Iris pigment epithelial cell (primary cell): ENCODE measurements at regions not wholly inside any gene's neighbourhood (a gene's known extent, or its start where the extent isn't known, plus 50 kb on each side); places are given as distances from the start of the nearest gene placed in this dataset.
"Not testable (repeated sequence)": the region's sequence is repeated elsewhere in the genome, so short reads cannot be mapped to it uniquely, and the experiment has no call there.

ENCODE experiments used
- DNase-seq: peaks from one replicate; pipeline ENCODE4 v3.0.0-alpha.2; 2011; ENCODE audit warnings: low read depth

DNA sequence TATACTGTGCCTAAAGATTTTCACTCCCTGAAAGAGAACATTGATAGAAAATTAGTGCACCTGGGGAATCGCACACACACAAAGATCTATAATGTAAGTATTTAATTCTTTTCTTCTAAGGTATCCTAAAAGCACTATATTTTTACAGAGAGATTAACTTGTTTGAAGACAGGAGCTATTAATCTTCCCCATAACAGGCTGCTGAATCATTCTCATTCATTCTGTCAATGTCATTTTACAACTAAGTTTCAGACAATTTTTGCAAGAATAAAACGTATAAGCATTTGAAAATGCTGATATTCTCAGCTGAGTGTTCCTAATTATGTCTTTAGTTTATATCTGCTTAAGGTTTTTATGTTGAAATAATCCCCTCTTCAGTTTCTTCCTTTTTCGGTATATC is 776.7 kb downstream of the NXPH1 start:
- no peak for DNase-seq

DNA sequence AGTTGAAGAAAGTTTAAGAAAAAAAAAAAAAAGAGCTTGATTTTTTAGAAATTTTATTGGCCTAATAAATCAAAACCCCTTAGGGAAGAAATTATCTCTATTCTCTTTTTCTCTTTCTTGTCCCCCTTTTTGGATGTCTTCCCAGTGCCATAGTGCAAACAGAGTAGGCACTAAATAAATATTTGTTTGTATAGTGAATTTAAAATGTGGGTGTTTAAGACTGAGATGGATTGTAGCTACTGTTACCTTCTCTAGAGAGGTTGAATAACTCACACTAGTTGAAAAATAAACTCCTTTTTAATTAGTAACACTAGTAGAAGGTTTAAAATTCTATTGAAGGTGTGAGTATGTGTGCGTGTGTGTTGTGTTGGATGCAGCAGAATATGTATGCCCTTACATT is 783.8 kb downstream of the NXPH1 start:
- DNase-seq, result no peak

DNA sequence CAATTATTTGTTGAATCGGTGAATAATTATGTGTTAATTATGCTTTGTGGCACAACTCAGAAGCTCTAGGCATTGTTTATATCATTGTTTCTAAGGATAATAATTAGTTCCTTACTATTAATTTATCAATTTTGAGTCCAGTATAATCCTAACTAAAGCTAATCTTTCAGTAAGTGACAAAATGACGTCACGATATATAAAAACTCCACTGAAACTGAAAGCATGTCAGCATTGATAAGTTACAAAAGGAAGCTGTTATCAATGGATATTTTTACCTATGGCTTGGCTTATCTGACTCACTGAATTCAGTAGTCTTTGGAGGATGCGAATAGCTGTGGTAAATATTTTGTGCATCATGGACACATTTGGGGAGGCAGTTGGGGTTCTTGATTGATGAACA is 793.1 kb downstream of the NXPH1 start:
- no peak for DNase-seq

DNA sequence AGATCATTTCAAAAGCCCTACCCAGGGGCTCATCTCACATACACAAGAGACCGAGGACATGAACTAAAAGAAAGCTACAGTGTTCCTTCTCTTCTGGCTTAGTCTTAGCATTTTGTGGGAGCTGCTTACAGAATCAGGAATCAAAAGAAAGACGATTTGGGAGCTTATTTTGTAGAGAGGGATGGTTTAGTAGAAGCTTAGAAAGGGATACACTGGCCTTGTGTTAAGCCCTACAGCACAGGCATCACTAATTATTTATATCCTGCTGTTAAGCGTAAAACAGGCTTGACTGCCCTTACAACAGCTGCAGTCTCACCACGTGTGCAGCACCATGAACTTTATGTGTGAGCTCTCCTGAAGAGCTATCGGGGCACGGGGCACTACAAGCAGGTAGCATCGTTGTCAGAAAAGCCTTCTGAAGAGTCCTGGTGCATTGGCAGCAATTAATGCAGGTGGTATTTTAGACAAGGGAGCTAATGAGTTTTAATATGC is 798.3 kb downstream of the NXPH1 start:
- no peak for DNase-seq

DNA sequence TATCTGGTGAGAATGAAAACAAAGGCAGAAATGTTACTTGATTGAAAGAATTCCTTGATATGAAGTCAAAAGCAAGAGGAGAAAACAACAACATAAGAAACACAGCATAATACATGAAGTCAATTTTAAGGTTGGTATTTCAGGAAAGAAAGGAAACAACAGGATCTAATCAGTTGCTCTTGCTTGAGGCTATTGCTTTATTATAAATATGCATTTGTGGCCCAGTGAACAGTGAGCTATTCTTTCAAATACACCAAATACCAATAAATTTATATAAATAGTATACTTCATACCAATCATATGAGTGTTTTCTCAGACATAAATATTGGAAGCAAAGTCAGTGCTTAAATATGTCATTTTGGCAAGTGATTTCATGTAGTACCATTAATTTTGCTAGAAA is 806.6 kb downstream of the NXPH1 start:
- peak; percentile 0 for DNase-seq

DNA sequence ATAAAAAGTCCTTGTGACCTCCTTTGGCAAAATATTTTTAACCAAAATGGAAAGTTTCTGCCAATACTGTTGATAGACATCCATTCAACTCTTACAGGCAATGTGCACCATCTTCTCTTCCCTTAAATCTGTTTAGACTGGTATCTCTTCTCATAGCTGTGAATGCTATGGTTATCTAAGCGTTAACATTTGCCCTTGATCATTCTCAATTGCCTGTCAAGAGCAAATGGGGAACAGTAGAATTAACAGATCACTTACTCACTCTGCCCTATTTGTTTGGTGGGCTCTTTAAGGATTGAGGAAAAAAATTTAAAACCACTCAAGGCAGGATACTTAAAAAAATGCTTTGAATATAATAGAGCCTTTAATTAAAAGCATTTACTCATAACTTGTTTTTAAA is 808.4 kb downstream of the NXPH1 start:
- no peak for DNase-seq

DNA sequence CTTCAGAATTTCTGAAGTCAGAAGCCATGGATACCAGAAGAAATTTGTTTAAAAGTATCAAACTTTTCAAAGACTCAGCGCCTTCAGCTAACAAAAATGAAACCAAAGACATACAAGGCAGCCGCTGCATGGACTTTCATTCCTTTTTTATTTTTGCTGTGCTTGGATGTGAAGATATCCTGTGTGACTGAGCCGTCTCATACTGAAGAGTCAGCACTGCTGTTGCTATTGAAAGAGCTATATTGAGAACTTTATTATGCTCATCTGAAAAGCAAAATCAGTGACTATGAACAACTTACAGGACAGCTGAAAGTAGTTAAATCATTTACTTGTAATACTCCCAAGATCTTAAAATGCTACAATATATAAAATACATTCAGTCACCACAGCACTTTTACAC is 809.2 kb downstream of the NXPH1 start:
- DNase-seq, result no peak

DNA sequence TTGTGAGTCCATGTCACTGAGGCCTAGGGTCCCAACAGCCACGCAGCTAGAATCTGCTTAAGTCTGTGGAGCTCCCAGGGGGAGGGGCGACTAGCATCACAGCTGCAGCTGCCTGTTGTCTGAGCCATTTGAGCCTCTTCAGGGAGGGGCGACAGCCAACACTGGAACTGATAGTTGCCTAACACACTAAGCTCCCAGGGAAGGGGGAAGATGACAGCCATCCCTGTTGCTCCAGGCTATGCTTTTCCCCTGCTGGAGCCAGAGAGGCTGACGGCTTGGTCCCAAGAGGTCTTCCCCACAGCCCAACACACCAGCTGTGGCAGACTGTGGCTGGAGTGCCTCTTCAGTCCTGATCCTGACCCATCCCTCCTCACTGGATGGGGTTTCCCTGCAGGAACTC is 817.5 kb downstream of the NXPH1 start:
- DNase-seq, result no peak

DNA sequence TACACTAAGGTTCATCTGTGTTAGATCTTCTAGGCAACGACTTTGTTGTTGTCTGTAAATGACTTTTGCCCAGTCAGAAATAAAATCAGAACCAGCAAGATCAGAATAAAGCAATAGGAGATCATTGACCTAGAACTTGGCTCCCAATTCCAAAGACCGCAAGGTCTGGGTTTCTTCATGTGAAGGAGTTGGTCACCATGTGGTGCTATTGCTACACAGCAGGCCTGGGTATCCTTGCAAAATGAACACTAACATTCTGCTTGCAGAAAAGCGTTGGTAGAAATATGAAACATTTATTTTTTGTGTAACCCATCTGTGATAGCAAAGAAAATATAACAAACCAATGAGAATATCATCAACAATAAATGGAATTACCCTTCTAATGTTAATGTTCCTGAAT is 831.0 kb downstream of the NXPH1 start:
- DNase-seq, result no peak

DNA sequence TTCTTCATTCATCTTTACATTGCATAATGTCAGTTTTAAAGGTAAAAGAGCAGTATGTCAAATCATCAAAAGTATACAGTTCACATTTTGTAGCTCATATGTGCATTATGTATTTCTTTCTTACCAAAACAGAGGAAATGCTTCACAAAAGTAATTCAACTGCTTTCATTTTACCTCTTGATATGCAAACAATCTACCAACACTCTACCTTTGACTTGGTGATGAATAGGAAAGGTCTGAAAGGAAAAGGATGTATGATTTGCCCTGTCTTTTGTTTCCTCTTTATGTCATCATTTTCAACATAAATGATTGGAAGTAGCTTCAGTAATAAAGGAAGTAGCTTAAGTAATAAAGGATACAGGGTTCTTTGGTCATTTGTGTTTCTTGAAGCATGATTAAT is 846.7 kb downstream of the NXPH1 start:
- DNase-seq, result no peak

DNA sequence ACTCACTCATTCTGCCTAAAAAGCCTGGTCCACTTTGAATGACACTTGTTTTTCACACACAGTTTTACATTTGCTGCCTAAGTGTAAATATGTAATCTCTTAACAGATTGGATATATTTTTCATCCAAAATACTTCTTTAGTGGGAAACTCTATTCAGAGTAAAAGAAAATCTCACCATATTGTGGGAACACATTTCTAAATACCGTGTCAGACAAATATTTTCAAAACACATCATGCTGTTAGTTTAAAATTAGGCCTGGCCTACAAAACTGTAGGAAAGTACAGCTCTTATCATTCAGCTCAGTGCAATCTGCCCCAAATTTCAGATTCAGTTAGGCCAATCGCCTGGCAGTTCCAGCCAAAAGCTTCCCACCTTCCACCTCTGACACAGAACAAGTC is 849.8 kb downstream of the NXPH1 start:
- no peak for DNase-seq

DNA sequence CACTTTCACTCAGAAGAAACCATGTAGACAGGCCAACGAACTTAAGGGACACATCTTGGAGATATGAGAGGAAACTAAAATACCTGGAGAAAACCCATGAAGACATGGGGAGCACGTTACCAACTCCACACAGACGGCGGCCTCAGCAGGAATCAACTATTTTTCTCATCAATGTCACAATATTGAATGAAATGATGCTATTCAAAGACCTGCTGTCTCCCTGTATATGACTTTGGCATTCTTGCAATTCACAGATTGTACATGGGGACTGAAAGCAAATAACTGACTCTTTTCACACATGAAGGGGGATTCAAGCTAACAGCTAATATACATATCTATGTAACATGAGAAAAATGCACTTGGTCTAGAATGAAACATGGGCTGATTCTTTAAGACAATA is 869.0 kb downstream of the NXPH1 start:
- no peak for DNase-seq

DNA sequence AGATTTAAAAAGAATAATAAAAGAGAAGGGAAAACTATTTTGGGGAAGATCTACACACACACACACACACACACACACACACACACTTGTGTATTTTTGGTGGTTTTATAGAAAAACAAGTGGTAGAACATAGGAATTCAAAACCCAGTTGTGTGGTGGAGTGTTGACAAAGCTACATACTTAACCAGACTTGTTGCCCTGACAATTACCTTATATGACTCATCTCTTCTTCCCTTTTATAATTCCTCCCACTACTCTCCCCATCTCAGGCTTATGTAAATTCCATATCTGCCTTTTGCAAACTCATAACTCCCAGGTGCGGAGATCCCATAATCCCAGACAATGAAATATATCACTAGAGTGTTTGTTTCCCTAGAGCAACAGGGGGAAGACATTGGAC is 873.7 kb downstream of the NXPH1 start:
- peak; percentile 2 for DNase-seq

DNA sequence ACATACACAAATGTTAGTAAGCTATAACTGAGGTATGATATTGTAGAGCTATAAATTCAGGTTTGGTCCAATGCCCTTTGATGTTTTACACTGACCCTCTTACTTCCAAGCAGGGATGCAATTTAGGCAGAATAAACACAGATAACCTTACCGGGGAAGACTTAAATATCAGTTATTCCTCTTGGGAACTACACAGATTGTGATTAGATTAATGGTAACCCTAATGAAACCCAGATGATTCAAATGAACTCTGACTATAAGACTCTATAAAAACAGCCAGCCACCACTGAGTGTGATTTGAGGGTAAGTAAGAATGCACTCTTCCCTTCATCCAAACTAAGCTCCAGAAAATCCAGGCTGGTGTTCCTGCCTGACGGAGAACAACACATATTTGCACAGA is 891.1 kb downstream of the NXPH1 start:
- DNase-seq, result no peak

DNA sequence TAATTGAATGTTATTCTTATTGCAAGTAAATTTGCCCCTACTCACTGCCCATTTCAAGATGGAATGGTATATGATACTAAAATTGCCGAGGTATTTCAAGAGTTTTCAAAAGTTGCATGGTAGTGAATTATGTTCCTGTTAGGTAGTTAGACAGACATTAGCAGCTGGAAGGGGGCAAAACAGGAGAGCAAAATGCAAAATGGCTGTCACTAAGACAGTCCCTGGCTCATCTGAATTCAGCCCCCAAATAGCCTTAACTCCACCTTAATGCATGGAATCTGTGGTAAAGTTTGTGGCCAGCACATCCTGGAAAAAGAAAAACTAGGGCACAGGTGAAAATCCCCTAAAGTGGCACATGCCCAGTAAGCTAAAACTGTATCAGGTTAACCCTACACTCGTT is 894.9 kb downstream of the NXPH1 start:
- DNase-seq, result no peak

DNA sequence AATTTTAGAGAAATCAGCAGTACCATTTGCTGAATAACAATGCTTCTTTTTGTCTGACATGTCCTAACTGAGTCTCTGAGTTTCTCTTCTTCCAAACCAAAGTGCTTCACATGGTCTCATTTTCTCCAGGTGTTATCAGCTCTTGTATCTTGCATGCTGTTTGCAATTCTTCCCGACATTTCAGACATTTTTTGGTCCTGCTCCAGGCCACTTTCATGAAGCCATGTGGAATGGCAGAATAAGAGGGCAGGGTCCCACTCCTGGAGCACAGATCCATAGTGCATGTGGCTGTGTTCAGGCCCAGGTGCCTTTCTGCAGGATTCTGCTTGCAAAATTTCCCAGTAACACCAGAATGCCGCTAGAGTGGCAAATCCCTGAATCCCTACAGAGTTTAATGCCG is 916.2 kb downstream of the NXPH1 start:
- DNase-seq, result no peak

DNA sequence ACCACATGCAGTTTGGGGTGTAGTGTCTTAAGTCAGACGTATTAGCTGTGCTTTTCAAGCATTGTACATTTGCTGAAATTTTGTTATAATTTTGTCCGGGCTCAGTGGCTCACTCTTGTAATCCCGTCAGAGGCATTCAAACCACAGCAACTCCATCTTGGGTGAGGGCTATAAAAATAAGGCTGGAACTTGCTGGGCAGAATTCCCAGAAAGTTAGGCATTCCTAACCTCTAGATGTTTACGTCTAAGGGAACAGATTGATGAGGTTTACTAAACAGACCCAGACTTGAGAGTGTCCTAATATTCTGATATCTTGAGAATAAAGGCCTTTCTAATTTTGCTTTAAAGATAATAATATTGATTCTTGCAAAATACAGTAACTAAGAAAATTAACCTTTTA is 957.8 kb downstream of the NXPH1 start:
- DNase-seq, result no peak

DNA sequence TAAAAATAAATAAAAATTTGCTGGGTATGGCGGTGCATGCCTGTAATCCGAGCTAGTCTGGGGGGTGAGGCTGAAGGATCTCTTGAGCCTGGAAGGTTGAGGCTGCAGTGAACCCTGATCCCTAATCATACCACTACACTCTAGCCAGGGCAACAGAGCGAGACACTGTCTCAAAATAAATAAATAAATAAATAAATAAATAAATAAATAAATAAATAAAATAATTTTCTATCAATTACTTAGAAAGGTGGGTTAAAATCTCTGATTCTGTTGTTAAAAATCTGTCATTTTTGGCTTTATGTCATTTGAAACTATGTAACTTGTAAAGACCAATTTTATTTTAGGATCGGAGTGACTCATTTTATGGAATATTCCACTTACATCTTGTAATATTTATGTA is 958.6 kb downstream of the NXPH1 start:
- no peak for DNase-seq

DNA sequence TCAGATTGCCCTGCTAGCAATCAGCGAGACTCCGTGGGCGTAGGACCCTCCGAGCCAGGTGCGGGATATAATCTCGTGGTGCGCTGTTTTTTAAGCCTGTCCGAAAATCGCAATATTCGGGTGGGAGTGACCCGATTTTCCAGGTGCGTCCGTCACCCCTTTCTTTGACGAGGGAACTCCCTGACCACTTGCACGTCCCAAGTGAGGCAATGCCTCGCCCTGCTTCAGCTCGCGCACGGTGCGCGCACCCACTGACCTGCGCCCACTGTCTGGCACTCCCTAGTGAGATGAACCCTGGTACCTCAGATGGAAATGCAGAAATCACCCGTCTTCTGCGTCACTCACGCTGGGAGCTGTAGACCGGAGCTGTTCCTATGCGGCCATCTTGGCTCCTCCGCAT is 971.0 kb downstream of the NXPH1 start:
- not testable (repeated sequence) for DNase-seq

DNA sequence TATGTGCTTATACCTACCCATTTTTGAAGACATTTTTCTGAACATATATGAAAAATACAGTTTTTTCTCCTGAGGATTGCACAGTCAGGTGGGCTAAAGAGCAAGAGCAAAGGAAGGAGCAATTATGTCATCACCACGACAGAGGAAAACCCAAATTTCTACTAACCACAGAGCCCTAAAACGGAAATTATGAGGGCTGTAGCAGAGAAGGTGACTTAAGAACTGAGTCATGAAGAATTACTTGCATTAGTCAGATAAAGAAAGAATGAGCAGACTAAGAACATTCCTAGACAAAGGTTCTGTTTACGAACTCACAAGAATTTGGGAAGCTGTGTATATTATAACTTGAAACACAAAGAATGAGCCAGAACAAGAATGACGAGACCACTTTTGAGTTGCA is 974.4 kb downstream of the NXPH1 start:
- DNase-seq, result peak; percentile 38

DNA sequence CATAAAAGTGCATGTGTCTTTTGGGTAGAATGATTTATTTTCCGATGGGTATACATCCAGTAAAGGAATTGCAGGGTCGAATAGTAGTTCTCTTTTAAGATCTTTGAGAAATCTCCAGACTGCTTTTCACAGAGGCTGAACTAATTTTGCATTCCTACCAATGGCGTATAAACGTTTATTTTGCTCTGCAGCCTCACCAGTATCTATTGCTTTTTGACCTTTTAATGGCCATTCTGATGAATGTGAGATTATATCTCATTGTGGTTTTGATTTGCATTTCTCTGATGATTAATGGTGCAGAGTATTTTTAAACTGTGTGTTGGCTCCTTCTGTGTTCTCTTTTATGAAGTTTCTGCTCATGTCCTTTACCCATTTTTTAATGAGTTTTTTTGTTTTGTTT is 1020.1 kb downstream of the NXPH1 start:
- DNase-seq, result no peak

DNA sequence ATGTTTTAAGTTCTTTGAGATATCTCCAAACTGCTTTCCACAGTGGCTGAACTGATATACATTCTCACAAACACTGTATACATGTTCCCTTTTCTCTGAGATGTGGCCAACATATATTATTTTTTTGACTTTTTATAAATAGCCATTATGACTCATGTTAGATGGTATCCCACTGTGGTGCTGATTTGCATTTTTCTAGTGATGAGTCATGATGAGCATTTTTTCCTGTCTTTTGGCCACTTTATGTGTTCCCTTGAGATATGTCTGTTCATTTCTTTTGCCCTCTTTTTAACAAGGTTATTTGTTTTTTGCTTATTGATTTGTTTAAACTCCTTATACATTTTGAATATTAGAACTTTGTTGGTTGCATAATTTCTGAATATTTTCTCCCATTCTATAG is 1055.1 kb downstream of the NXPH1 start:
- peak; percentile 68 for DNase-seq

DNA sequence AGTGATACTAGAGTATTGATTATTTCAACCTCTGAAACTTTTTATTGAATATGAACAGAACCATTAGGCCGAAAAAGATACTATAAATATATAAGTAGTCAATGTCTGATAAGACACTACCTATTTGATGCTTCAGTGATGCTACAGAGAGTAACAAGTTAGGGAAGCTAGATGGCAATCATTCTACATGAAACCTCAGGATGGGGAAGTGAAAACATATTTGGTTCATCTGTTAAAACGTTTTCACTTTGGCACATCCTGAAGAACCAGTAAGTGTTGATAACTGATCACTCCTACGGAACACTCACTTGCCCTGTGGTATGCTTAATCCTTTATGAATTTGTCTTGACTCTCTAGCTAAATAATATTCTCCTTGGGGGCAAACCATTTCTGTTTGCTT is 1064.9 kb downstream of the NXPH1 start:
- DNase-seq, result no peak

DNA sequence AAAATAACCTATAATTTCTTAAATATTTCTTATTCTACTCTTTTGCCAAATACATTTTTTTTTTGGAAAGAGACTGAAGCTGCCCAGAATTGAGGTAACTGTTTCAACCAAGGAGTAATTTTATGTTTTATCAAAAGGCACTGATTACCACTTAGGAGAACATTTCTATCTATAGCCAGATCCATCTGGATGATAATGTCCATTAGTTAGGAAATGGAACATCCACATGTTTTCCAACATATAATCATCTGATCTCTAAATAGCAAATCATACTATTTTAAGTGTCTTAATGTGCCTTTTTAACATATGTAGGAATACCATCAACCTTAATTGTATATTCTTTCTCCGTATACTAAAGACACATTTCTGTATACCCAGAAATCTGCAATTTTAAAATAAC is 1068.9 kb downstream of the NXPH1 start:
- no peak for DNase-seq

DNA sequence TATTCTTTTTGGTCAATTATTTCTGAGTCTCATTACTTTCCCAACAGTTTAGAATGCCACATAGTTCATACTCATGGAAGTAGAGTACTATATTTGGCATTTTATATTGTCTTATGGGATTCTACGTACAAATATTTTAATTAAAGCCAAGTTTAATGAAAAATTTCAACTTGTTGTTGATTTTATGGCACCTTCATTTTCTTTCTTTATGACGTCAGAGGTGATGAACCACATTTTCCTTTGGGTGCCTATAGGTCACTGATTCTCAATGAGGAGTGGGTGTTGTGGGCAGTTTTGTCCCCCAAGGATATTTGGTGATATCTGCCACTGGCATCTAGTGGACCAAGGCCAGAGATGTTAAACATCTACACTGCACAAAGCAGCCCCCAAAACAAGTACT is 1071.3 kb downstream of the NXPH1 start:
- DNase-seq, result no peak
